ENCODE measurements at regions not wholly inside any gene's neighbourhood (a gene's known extent, or its start where the extent isn't known, plus 50 kb on each side); places are given as distances from the start of the nearest gene placed in this dataset.

GRCh38 chr6:12383448-12383847 is 93.3 kb downstream of the EDN1 start:
- no peak overlapping the region for H3K4me2 ChIP-seq (ENCODE audit: extremely low read depth, insufficient read depth, low read length)
- H3K9ac ChIP-seq (ENCODE audit: insufficient read depth, low read length), result no peak overlapping the region
- H2AFZ ChIP-seq (ENCODE audit: low read length), result no peak overlapping the region
- no peaks in the 10 kb centered on the region for H4K20me1 ChIP-seq (ENCODE audit: control insufficient read depth, extremely low read depth, insufficient read depth, low read length)
- TF ChIP-seq EZH2 (IDR thresholded peaks at IDR 0.05; ENCODE audit: low read length, missing control alignments) (no peak), CTCF (conservative IDR thresholded peaks at IDR 0.05 in 1 of 2, IDR thresholded peaks at IDR 0.05 in 1 of 2; ENCODE audit: low read depth in 1 of 2, low read length in 2 of 2) (no peak)
- no peaks in the 10 kb centered on the region for H3K79me2 ChIP-seq (ENCODE audit: control insufficient read depth, insufficient read depth, low read length)
- no peak overlapping the region for H3K27ac ChIP-seq (ENCODE audit: insufficient read depth, low read length)
- no peak for DNase-seq (ENCODE audit: low read depth in 2 of 2)
- H3K9me3 ChIP-seq (ENCODE audit: control insufficient read depth, insufficient read depth, low read depth, low read length), result no peaks in the 10 kb centered on the region
- H3K27me3 ChIP-seq (ENCODE audit: control insufficient read depth, insufficient read depth, low read length), result peaks cover 3% of the 10 kb centered on the region
- no peaks in the 10 kb centered on the region for H3K36me3 ChIP-seq (ENCODE audit: control insufficient read depth, insufficient read depth, low read length)
- no peaks in the 10 kb centered on the region for H3K4me1 ChIP-seq (ENCODE audit: control insufficient read depth, extremely low read depth, insufficient read depth, low read length)
- no peak overlapping the region for H3K4me3 ChIP-seq (replicated peaks in 1 of 4; ENCODE audit: control extremely low read depth in 1 of 4, insufficient read depth in 1 of 4, low read depth in 3 of 4, low read length in 4 of 4)

- Histone ChIP-seq H3K27me3 (ENCODE audit: control insufficient read depth, insufficient read depth, low read length) (peaks cover 3% of the 10 kb centered on the region), H3K27ac (ENCODE audit: insufficient read depth, low read length) (no peak overlapping the region)
- DNase-seq (ENCODE audit: low read depth in 2 of 2), result peak in 1 of 2 donors; percentile 10
These were observed 94.3 kb downstream of the EDN1 start for GRCh38 chr6:12384357-12384912.

GRCh38 chr6:12385316-12385715 is 95.2 kb downstream of the EDN1 start:
- Histone ChIP-seq H2AFZ (ENCODE audit: low read length) (no peak overlapping the region), H3K4me3 (replicated peaks in 1 of 4; ENCODE audit: control extremely low read depth in 1 of 4, insufficient read depth in 1 of 4, low read depth in 3 of 4, low read length in 4 of 4) (no peak overlapping the region), H3K9me3 (ENCODE audit: control insufficient read depth, insufficient read depth, low read depth, low read length) (no peaks in the 10 kb centered on the region), H3K27me3 (ENCODE audit: control insufficient read depth, insufficient read depth, low read length) (peaks cover 3% of the 10 kb centered on the region), H3K9ac (ENCODE audit: insufficient read depth, low read length) (no peak overlapping the region), H4K20me1 (ENCODE audit: control insufficient read depth, extremely low read depth, insufficient read depth, low read length) (no peaks in the 10 kb centered on the region), H3K4me1 (ENCODE audit: control insufficient read depth, extremely low read depth, insufficient read depth, low read length) (no peaks in the 10 kb centered on the region), H3K36me3 (ENCODE audit: control insufficient read depth, insufficient read depth, low read length) (no peaks in the 10 kb centered on the region), H3K4me2 (ENCODE audit: extremely low read depth, insufficient read depth, low read length) (no peak overlapping the region), H3K79me2 (ENCODE audit: control insufficient read depth, insufficient read depth, low read length) (no peaks in the 10 kb centered on the region), H3K27ac (ENCODE audit: insufficient read depth, low read length) (no peak overlapping the region)
- DNase-seq (ENCODE audit: low read depth in 2 of 2), result no peak
- no peak for TF ChIP-seq EZH2 (IDR thresholded peaks at IDR 0.05; ENCODE audit: low read length, missing control alignments)
- no peak for TF ChIP-seq CTCF (conservative IDR thresholded peaks at IDR 0.05 in 1 of 2, IDR thresholded peaks at IDR 0.05 in 1 of 2; ENCODE audit: low read depth in 1 of 2, low read length in 2 of 2)

More at GRCh38 chr6:12384357-12384912, 94.3 kb downstream of the EDN1 start:
- Histone ChIP-seq H3K4me2 (ENCODE audit: extremely low read depth, insufficient read depth, low read length) (no peak overlapping the region), H3K9ac (ENCODE audit: insufficient read depth, low read length) (no peak overlapping the region), H3K4me1 (ENCODE audit: control insufficient read depth, extremely low read depth, insufficient read depth, low read length) (no peaks in the 10 kb centered on the region), H3K9me3 (ENCODE audit: control insufficient read depth, insufficient read depth, low read depth, low read length) (no peaks in the 10 kb centered on the region), H2AFZ (ENCODE audit: low read length) (no peak overlapping the region), H4K20me1 (ENCODE audit: control insufficient read depth, extremely low read depth, insufficient read depth, low read length) (no peaks in the 10 kb centered on the region), H3K79me2 (ENCODE audit: control insufficient read depth, insufficient read depth, low read length) (no peaks in the 10 kb centered on the region), H3K4me3 (replicated peaks in 1 of 4; ENCODE audit: control extremely low read depth in 1 of 4, insufficient read depth in 1 of 4, low read depth in 3 of 4, low read length in 4 of 4) (no peak overlapping the region), H3K36me3 (ENCODE audit: control insufficient read depth, insufficient read depth, low read length) (no peaks in the 10 kb centered on the region)
- TF ChIP-seq EZH2 (IDR thresholded peaks at IDR 0.05; ENCODE audit: low read length, missing control alignments), result no peak
- TF ChIP-seq CTCF (conservative IDR thresholded peaks at IDR 0.05 in 1 of 2, IDR thresholded peaks at IDR 0.05 in 1 of 2; ENCODE audit: low read depth in 1 of 2, low read length in 2 of 2), result no peak

Measured in fibroblast of lung (primary cell).